Activated naive CD4-positive, alpha-beta T cell treated with anti-CD3 and anti-CD28 coated beads, Interleukin-2, amount 50 U/mL, for 16 hours (primary cell): ENCODE measurements at regions not wholly inside any gene's neighbourhood (a gene's known extent, or its start where the extent isn't known, plus 50 kb on each side); places are given as distances from the start of the nearest gene placed in this dataset.
"Not testable (repeated sequence)": the region's sequence is repeated elsewhere in the genome, so short reads cannot be mapped to it uniquely, and the experiment has no call there.

Source experiments
- DNase-seq: peaks from one replicate; pipeline ENCODE4 v3.0.0-alpha.2; 2020

GRCh38 chr6:113363048-113363798, 493.9 kb upstream of the MARCKS start:
- DNase-seq = no peak

GRCh38 chr6:113363866-113364265, 493.3 kb upstream of the MARCKS start:
- DNase-seq = no peak

- no peak for DNase-seq
Measured at GRCh38 chr6:113364766-113365165, 492.4 kb upstream of the MARCKS start.

DNA sequence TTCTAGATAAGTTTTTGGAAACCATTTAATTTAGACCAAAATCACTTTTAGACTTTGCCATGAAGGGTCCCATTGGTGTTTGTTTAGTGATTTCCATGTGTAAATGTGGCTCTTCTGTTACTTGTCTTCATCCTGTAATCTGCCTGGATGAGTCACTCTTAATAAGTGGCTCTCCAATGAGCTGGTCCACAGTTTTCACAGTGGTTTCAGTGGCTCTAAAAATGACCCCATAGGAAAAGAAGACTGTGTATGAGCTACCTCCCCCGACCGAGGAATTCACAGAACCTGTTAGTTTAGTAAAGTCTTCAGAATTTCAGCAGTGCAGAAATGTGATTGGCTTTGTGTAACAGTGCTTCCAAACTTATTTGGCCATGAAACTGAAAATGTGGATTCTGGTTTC, 492.0 kb upstream of the MARCKS start:
- DNase-seq = no peak

DNA sequence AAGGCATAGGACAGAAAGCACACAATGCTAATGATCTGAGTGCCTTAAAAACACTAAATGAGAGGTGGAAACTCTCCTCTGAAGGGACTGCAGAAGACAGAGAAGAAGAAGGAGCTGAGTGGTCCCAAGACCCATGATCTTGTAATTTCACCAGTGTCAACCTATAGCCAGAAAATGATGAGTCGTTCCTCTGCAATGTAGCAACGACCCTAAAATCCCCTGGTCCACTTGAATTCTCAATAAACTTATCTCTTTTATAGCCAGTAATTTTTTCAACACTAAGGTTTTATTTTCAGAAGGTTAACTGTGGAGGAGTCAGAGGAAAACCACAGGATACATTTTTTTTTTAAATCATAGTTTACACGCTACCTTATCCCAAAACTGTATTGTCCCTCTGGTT, 490.6 kb upstream of the MARCKS start:
- no peak for DNase-seq

GRCh38 chr6:113370508-113371502, 486.3 kb upstream of the MARCKS start:
- DNase-seq = no peak

DNA sequence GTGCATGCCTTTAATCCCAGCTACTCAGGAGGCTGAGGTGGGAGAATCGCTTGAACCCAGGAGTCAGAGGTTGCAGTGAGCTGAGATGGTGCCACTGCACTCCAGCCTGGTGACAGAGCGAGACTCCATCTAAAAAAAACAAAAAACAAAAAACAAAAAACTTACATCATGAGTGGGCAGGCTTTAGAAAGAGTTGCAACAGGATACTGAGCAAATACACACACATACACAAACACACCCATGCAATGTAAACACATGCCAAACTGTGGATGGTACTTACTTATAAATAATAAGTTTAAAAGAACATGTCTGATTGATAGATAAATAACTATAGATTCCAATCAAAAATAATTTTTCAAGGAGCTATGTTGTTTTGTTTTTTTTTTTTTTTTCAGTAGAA, 481.7 kb upstream of the MARCKS start:
- not testable (repeated sequence) for DNase-seq

- DNase-seq = no peak
Measured at GRCh38 chr6:113375950-113376846, 480.9 kb upstream of the MARCKS start.

DNA sequence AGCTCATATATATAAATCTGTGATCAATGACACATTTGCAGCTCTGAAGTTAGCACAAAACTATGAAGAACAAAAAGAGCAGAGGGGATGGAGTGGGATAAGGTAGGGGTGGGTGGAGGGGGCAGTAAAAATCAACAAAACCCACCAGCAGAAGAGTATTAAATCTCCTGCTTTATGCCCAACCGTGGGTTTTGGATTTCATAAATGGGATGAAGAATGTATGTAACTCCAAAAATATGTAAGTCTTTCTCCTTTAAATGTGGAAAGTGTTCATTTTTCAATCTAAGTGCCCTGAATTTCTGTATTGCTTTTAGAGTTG, 480.3 kb upstream of the MARCKS start:
- no peak for DNase-seq

DNA sequence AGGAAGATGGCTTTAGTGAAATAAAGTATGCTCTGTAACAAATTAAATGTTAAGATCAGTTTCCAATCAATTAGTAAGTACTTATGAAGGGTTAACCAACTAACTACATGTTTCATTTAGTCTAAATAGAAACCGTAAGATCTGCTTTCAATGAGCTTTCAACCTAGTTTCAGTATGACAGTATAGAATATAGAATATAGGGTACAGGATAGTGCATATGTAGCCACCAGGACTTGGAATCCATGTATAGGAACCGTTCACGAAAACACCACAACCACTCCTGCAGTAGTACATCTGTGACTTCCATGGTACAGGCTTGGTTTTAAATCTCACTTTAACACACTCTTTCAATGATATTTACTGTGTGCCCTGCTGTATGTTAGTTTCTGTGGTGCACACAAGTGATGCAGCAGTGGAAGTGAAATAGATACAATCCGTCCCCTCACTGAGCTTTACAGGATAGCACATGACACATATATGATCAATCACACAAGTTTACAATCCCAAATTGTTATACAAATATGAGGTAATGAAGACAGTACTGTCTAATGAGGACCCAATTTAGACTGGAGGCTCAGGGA, 479.7 kb upstream of the MARCKS start:
- DNase-seq = no peak

GRCh38 chr6:113380591-113380990, 476.6 kb upstream of the MARCKS start:
- no peak for DNase-seq

DNA sequence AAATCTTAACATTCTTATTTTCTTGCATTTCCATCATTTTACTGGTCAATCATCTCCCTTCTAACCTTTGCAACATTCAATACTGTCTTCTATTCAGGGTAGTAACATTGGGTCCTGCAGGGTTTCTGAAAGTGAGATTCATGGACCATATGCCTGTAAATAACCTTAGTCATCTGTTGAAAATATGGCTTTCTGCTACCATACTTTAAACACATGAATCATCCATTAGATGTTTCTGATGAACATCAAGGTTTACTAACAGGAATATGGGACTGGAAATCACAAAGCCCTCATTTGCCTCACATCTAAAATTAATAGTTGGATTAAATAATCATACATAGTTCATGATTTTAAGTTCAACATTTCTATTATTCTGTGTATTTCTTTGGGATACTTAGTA, 475.9 kb upstream of the MARCKS start:
- no peak for DNase-seq

DNA sequence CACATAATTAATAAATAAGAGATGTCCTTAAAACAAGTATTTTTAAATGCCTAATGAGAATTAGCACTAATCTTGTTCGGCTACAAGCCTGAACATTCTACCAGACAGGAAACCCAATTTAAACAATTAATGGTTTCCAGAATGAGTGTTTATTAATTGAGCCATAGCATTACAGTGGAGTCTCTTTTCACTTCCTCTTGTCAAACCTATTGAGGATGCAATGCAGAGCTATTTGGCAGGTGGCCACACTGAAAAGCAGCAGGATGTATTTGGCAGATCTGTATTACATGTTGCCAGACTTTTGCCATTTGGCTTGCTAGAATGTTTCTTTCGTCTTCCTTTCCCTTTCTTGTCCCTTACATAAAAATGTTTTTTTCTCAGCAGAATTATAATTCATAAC, 475.2 kb upstream of the MARCKS start:
- DNase-seq = no peak

GRCh38 chr6:113383701-113384100, 473.4 kb upstream of the MARCKS start:
- no peak for DNase-seq

DNA sequence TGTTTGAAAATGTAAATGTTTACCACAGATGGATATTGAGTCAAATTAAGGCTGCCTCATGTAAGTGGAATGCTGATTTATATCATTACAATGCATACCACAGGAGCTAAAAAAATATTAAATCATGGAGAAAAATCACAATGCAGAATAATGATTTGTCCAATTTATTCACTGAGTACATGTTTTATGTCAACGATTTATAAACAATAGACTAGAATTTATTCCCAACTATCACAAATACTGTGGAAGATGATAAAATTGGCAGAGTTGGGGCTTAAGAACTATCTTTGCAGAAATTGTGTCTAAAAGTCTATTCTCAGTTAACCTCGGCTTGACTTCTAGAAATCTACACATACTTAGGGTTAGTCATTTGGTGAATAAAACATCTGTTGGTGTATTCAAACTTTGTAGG, 472.1 kb upstream of the MARCKS start:
- DNase-seq = no peak

DNA sequence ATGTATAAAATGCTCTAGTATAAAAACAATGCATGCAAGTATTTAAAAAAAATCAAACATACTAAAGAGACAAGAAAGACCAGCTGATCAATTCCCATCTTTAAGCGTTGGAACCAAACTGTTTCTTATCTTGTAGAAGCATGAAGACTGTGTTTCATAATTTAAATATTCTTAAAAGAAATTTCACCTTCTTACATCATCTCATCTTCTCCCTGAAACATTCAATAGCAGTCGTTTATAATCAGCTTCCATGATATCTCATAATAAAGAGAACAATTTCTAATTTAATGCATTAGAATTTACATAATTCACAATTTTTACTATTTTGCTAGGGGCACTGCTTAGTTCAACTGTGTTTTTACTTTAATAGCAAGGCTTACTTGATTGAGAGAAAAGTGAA, 468.1 kb upstream of the MARCKS start:
- no peak for DNase-seq

GRCh38 chr6:113392551-113393055, 464.5 kb upstream of the MARCKS start:
- DNase-seq = no peak

DNA sequence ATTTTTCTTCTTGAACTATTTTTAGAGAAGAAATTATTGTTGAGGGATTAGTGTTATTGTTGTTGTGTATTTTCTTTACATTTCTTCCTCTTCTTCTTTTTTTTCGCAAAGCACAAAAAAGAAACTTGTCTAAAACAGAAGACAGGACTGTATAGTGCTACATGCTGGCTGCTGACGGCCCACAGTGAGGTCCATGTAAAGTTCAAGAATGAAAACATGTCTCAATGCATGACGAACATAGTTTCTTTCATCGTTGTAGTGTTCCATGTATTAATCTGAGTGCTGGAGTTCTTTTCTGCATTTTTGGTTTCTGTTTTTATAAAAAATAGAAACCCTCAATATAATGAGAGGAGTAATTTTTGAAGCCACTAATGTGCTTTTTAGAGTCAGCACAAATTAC, 462.9 kb upstream of the MARCKS start:
- no peak for DNase-seq

DNA sequence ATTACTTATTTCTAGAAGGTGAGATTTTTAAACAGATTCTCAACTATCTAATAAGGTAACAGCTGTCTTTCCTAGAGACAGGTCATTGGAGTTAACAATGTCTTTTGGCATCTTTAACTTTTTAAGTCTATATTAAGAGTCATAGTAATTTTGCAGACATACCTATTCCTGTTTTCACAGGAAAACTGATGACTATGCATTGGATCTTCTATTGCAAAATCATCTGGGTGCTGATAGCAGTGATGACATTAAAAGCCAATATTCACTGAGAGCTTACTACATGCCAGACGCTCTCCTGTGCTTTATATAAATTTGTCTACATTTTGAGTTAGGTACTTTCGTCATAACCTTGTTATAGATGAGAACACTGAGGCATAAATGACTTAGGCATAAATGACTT, 462.4 kb upstream of the MARCKS start:
- no peak for DNase-seq

- no peak for DNase-seq
Measured at GRCh38 chr6:113396730-113397129, 460.4 kb upstream of the MARCKS start.

GRCh38 chr6:113397236-113397635, 459.9 kb upstream of the MARCKS start:
- DNase-seq = no peak

GRCh38 chr6:113401231-113401630, 455.9 kb upstream of the MARCKS start:
- DNase-seq = no peak

- DNase-seq = no peak
Measured at GRCh38 chr6:113402544-113402943, 454.6 kb upstream of the MARCKS start.
